ENCODE measurements at regions not wholly inside any gene's neighbourhood (a gene's known extent, or its start where the extent isn't known, plus 50 kb on each side); places are given as distances from the start of the nearest gene placed in this dataset.

GRCh38 chr10:23754941-23755340 lies 316.1 kb downstream of the OTUD1 start:
- TF ChIP-seq CTCF (IDR thresholded peaks at IDR 0.05) (no peak), POLR2A (IDR thresholded peaks at IDR 0.05) (no peak)

All from body of pancreas (tissue), 4 donors.